ENCODE measurements at regions not wholly inside any gene's neighbourhood (a gene's known extent, or its start where the extent isn't known, plus 50 kb on each side); places are given as distances from the start of the nearest gene placed in this dataset.

DNA sequence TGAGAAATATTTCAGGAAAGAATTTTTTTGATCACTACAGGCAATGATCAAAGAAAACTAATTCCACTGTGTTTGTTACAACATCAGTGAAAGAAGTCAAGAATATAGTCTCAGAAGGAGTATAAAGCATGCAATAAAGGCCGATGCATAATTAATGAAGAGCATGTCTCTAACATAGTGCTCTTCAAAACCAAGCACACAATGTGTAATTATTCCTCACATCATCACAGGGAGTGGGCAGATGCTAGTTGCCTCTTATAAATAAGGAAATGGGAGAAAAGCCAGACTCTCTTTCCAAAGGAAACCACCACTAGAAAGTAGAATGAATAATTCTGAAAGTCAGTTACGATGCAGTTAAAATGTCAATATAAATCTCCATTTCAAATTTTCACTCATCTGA, 220.1 kb downstream of the TEX36 start:
- TF ChIP-seq EZH2 (IDR thresholded peaks at IDR 0.05), result no peak
- TF ChIP-seq, protein P1, sequence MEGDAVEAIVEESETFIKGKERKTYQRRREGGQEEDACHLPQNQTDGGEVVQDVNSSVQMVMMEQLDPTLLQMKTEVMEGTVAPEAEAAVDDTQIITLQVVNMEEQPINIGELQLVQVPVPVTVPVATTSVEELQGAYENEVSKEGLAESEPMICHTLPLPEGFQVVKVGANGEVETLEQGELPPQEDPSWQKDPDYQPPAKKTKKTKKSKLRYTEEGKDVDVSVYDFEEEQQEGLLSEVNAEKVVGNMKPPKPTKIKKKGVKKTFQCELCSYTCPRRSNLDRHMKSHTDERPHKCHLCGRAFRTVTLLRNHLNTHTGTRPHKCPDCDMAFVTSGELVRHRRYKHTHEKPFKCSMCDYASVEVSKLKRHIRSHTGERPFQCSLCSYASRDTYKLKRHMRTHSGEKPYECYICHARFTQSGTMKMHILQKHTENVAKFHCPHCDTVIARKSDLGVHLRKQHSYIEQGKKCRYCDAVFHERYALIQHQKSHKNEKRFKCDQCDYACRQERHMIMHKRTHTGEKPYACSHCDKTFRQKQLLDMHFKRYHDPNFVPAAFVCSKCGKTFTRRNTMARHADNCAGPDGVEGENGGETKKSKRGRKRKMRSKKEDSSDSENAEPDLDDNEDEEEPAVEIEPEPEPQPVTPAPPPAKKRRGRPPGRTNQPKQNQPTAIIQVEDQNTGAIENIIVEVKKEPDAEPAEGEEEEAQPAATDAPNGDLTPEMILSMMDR (IDR thresholded peaks at IDR 0.05), result no peak
- TF ChIP-seq EZH2phosphoT487 (IDR thresholded peaks at IDR 0.05), result no peak

Measured in neural progenitor cell (in vitro differentiated cells).